ENCODE measurements at regions not wholly inside any gene's neighbourhood (a gene's known extent, or its start where the extent isn't known, plus 50 kb on each side); places are given as distances from the start of the nearest gene placed in this dataset.
"Not testable (repeated sequence)": the region's sequence is repeated elsewhere in the genome, so short reads cannot be mapped to it uniquely, and the experiment has no call there.

DNA sequence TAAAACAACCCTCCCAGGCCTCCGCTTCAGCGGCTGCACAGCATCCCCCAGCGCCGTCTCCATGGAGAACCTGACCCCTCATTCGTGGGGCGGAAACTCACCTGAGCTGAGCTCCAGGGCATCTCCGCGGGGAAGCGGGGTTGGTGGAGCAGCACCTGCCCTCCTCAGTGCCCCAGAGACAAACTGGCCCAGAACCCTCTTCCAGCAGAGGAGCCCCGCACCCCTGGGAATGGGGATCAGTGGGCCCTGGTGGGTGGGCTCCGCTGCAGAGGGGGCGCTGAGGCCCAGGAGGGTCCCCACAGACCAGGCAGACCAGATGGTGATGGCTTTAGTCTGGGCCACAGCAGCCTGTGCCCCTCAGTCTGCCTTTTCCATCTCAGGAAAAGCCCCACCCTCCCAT is 261.2 kb downstream of the ADGRD1 start:
- not testable (repeated sequence) for DNase-seq

DNA sequence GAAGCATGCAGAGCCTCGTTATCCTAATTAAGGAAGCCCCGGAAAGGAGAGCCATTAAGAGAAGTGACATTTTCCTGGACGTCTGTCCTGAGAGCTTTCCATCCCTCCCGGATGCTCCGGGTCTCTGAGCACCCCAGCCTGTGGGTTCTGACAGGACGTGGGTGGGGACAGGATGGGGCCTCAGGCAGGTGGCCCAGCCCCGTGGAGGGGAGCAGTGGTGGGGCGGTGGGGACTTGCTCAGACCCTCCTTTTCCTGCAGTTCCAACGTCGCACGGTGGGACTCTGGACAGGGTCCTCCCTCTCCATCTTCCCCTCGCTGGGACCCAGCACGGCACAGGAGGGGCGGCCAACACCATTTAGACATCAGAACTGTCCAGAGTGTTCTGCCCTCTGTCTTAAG is 262.9 kb downstream of the ADGRD1 start:
- DNase-seq, result not testable (repeated sequence)

DNA sequence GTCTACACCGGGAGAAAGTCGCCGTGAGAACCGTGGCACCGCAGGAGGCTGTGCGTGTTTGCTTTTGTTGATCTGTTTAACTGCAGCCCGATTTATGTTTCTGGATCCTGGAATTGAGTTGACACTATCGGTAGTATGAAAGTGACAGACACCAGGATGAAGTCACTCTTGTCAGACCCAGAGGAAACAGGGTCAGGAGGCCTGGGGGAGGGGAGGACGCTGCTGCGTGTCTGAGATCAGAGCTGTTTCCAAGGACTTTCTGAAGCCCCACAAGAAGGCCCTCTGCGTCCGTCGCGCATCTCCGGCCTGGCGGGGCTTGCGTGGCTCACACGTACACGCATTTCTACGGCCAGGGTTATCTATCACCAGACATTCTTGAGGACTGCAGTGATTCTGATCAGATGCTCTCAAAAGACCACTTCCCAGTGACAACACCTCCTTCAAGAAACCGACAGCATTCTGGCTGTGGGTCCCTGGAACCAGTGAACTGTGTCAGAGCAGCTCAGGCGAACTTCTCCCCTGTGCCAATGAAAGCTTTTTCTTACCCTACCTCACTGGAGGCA is 263.4 kb downstream of the ADGRD1 start:
- DNase-seq, result no peak

DNA sequence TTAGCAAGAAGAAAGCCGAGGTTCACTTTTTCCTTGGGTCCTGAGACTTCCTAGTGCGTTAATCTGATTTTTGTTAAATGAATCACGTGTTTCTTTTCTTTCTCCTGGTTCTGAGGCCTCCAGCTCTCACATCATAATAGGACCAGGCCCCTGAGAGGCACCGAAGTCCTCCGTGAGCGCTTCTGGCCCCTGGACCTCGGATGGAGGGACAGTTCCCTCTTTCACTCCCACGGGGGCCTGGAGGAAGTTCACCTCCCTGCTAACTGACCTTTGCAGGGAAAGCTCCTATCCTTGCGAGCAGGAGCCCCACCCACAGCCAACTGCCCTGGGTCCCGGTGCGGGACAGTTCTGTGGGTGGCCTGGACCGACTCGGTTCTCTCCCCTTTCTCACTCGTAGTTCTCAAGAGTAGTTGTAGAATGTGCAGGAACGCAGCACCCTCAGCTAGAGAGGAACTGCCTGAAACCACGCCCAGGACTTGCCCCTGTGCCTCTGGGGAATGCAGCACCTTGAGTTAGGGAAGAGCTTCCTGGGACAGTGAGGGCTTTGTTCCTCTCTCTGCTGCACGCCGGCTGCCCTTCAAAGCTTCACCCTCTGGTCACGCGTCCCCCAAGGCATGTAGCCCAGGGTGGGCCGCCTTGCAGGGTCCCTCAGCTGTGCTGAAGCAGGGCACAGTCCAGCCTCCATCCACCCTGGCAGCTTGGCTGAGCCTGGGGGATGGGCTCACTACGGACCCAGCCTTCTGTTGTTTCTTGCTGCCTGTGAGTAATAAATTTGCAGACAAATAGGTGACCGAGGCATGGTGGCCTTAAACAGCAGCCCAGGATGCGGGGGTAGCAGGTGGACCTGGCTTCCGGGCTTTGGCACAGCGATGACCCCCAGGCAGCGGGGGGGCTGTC is 264.6 kb downstream of the ADGRD1 start:
- DNase-seq, result peak; percentile 80 to 91

DNA sequence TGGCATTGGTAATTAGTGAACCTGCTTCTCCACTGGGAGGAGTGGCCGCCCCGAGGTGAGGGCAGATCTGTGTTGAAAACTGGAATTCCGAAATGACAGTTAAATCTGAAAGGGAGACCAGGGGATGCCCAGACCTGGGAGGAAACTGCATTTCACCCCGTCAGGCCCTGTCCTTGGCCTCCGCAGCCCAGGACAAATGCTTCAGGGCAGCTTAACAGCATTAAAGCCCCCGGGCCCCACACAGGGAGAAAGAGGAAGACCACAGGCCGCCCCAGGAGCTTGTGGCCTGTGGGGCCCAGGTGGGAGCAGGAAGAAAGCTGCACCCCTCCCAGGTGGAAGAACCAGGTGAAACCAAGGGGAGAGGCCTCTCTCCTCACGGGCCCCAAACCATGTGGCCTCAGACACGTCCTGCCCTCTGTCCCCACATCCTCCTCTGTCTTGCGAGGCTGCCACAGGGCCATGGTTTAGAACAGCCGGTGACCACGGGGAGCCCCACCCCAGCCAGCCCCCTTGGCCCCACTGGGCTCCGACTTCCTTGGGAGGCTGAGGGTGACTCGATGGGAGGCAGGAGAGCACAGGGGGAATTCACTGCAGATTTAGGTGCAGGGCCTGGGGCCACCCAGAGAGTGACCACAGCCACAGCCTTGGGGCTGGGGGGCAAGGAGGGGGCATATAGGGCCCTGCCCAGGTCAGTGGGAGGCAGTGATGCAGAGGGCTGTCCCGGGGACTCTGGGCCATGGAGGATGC is 265.4 kb downstream of the ADGRD1 start:
- peak in 1 of 2 experiments; percentile 33 for DNase-seq

DNA sequence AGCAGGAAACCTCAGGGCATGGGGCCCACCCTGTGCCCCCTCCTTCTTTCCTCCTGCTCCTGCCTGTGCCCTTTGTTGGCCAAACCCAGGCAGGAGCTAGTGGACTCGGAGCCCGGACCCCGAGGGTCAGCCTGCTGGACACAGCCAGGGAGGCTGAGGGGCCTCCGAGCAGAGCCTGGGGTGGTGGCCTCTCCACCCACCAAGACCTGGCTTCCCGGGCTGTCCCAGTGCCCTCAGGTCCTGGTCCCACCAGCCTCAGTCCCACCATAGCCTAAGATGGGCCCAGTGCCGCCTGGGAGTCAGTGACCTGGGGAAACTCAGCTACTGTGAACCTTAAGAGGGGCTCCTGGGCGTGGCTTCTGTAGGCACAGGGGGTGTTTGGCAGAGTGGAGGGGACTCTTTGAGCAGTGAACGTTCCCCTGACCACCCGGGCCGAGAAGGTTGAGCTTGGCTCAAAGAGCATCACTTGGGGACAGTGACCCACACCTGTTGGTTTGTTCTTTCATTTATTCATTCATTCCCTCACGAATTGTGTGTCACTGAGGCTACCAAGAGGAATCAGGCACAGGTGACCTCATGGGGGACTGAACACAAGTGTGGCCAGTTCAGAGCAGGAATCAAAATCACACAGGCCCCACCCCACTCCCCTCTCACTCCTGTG is 266.1 kb downstream of the ADGRD1 start:
- no peak for DNase-seq

DNA sequence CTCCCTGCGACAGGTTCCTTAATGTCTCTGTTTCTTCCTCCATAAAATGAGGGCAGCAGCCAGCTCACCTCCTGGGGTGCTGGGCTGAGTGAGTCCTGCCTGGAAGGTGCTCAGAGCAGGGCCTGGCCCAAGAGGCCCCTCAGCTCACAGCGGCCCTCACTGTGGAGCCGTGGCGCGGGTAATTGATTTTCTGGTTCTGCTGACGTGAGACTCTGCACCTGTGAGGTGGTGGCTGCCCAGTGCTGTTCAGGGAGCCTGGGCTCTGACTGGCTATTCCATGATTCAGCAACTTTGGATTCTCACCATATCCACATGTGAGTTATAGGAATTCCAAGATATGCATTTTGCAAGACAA is 266.6 kb downstream of the ADGRD1 start:
- DNase-seq, result no peak

DNA sequence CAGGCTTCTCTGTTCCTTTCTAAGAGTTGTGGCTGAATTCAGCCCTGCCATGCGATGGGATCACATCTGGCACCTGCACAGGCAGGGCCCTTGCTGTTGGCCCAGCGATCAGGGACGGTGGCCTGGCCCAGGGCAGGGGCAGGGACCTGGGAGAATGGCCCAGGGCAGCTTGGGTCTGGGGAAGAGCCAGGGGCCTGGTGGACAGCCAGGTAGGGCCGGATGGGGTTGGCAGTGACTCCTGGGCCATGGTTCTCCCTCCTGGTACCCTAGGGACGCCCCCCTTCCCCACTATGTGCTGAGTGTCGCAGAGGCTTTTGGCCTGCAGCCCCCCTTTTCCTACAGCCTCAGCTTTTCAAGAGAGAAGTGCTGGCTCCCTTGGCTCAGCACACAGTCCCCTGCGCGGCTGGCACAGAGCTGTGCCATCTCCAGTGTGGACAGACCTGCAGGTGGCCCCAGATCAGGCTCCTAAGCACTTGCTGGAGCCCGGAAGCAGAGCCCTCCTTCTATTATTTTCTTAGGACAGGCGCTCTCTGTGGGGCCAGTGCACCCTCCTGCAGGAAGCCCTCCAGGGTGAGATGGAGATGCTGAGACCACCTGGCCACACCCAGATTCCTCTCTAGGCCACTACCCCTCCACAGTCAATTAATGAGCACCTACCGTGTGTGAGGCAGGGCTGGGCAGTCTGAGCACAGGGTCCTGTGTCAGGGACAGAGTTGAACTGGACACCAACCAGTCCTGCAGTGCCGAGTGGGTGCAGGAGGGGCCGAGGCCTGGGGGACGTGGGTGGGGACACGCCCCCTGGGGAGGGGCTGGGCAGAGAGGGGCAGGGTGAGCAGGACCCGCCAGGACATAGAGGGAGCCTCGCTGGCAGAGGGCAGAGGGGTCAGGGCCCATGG is 267.6 kb downstream of the ADGRD1 start:
- DNase-seq, result no peak

DNA sequence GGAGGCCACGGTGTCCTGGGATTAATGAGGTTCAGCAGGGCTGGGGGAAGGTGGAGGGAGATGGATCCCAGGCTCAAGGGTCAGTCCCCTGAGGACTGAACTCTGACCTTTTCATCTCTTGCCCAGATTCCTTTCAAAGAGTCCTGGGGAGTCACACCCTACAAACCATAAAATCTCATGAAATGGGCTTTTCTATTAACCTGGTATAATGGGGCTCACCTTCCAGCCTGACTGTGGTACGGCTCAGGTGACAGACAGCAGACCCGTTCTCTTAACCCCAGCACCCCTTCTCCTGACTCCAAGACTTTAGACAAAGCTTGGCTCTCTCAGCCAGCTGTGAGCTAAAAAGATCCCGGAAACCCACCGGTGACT is 268.2 kb downstream of the ADGRD1 start:
- no peak for DNase-seq

DNA sequence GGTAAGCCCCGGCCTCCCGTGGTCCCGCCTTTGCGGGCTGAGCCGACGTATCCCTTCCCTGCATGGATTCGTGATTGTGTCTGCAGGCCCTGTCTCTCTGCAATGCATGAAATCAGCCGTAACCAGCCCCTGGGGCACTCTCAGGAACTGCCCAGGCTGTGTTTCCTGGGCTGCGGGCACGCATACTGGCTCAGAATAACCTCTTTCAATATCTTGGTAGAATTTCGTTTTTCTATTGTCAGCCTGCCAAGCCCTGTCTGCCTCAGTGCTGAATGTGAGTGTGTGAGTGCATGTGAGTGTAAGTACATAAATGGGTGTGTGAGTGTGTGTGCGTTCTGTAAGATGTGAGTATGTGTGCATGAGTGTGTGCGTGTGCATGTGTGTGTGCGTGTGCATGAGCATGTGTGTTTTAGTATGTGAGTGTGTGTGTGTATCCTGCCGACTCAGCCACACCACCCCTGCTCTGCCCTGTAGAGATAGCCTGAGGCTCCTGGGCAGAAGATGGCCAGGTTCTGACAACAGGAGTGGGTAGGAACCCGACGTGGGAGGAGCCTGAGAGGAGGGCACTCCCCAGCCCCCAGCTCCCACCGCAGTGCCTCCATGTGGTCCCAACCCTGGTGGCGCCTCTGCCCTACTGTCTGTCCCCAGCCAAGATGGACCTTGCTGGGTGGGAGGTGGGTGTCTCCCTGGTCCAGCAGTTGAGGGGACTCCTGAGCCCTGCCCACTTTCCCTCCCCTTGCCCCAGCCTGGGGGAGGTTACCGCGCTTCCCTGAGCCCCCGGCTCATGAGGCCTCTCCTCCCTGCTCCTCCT is 268.8 kb downstream of the ADGRD1 start:
- peak in 1 of 2 experiments; percentile 55 for DNase-seq

DNA sequence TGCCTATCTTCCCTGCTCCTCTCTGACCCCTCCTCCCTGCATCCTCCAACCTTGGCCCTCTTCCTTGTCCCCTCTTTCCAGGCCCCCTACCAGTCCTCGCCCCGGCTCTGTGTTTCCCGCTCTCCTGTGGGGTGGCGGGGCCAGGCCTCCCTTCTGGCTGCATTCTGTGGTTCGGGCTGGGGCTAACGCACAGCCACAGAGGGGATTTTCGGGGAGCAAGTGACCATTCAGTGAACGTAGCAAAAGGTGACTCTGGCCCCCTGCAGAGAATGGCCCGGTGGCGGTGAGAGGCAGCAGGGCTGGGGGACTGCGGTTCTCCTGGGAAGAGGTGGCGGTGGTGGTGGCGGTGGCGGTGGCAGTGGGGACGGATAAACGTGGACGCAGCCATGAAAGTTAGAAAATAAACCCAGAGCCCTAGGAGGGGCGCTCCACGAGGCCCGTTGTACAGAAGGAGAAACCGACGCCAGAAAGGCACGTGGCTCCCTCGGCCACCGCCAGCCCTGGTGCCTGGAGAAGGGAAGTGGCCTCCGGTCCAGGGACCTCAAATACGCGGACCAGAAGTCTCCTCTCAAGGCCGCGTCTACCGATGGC is 269.6 kb downstream of the ADGRD1 start:
- DNase-seq, result no peak

DNA sequence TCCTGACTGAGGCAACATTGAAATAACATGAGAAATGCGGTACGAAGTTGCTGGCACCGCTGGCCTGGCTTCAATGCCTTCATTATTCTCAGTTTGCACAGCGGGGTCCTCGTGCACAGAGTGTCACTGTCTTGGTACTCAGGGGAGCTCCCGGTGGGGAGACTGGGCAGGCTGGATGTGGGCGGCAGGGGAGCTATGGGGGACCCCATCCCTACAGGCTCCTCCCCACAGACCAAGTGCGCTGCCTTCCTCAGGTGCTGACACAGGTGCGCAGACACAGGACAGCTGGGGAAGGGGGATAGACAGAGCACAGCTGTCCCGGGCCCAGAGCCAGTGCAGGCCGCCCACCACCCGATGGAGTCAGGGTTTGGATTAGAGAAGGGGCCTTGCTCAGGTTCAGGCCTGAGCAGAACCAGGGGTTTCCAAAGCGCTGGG is 270.1 kb downstream of the ADGRD1 start:
- no peak for DNase-seq

DNA sequence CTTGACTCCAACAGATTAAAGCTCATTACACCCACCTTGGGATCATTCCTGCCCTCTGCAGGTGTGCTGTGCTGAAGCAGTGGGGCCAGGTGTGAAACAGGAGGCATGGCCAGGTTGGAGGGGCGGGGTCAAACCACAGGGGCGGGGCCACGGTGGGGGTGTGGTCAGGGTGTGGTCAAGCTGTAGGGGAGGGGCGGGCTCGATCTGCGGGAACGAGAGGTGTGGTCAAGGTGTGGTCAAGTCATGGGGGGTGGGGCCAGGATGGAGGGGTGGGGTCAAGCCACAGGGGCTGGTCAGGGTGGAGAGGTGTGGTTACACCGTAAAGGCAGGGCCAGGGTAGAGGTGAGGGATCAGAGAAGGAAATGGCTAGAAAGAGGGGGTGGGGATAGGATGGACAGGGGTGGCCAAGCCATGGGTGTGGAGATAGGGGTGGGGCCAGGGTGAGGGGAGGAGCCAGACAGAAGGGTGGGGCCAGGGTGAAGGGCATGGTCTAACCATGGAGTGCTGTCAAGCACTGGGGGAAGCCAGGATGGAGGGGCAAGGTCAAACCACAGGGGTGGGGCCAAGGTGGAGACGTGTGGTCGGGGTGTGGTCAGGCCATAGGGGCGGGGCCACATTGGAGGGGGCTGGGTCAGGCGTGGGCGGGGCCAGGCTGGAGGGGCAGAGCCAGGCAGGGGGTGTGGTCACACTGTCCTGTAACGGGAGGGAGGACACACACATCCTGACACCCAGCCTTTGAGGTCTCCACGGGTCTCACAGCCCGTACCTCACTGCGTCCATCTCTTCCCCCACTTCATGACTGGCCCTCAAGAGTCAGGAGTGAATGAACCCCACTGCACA is 270.7 kb downstream of the ADGRD1 start:
- DNase-seq, result peak in 1 of 2 experiments; percentile 56

DNA sequence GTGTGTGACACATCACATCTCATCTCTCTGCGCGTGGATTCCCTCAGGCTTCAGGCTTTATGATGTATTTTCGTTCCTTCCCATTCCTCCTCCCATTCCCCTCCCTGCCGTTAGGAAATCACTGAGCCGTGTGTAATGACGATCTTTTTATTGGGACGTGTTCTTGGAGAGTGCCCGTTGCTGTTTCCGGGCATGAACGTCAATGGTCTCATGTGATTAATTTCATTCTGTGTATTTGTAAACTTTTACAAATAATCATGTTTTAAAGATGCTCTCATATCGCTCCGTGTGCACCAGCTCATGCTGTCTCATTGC is 271.3 kb downstream of the ADGRD1 start:
- not testable (repeated sequence) for DNase-seq

DNA sequence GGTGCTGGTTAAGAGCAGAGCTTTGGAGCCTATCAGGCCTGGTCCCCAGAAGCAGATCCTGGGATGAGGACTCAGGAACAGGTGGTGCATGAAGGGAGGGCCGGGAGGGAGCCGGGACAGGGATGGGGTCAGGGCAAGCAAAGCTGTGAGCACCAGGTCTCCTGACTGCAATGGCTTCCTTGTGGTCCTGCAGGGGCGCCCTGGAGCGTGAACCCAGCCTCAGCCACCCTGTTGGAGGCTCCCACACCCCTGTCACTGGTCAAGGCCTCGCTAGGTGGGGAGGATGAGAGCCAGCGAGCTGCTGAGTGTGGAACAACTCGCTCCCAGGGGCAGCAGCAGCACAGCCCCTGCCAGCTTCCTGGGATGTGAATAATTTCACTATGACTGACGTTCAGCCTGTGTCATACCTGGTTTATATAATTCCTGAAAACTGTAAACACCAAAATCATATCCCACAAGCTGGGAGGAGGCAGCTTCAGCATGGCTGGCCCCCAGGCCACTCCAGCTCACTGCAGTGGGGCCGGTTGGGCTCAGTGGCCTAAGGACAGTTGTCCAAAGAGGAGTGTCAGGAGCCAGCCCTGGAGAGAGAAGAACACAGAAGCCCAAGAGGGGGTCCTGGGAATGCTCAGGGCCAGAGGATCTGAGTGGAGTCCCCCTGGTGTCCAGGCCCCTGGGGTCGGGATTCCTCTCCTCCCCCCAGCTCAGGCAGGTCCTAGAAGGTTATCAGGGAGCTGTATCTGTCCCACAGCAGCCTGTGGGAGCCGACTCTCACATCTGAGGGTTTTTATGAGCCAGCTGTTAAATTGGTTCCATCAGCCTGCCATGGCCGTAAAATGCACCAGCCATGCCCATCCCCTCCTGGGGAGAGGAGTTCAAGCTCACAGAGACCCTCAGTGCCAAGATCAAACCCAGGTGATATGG is 272.9 kb downstream of the ADGRD1 start:
- DNase-seq, result peak in 1 of 2 experiments; percentile 35

DNA sequence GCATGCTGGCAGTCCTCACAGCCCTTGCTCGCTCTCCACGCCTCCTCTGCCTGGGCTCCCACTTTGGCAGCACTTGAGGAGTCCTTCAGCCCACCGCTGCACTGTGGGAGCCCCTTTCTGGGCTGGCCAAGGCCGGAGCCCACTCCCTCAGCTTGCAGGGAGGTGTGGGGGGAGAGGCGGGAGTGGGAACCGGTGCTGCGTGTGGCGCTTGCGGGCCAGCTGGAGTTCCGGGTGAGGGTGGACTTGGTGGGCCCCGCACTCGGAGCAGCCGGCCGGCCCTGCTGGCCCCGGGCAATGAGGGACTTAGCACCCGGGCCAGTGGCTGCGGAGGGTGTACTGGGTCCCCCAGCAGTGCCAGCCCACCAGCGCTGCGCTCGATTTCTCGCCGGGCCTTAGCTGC is 273.9 kb downstream of the ADGRD1 start:
- DNase-seq, result not testable (repeated sequence)

DNA sequence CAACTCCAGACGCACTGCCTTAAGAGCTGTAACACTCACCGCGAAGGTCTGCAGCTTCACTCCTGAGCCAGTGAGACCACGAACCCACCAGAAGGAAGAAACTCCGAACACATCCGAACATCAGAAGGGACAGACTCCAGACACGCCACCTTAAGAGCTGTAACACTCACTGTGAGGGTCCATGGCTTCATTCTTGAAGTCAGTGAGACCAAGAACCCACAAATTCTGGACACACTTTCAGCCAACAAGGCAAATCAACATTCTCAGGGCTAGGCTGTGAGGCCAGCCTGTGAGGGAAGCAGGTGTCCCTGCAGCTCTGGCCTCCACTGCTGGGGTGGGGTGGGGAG is 275.3 kb downstream of the ADGRD1 start:
- DNase-seq, result not testable (repeated sequence)

DNA sequence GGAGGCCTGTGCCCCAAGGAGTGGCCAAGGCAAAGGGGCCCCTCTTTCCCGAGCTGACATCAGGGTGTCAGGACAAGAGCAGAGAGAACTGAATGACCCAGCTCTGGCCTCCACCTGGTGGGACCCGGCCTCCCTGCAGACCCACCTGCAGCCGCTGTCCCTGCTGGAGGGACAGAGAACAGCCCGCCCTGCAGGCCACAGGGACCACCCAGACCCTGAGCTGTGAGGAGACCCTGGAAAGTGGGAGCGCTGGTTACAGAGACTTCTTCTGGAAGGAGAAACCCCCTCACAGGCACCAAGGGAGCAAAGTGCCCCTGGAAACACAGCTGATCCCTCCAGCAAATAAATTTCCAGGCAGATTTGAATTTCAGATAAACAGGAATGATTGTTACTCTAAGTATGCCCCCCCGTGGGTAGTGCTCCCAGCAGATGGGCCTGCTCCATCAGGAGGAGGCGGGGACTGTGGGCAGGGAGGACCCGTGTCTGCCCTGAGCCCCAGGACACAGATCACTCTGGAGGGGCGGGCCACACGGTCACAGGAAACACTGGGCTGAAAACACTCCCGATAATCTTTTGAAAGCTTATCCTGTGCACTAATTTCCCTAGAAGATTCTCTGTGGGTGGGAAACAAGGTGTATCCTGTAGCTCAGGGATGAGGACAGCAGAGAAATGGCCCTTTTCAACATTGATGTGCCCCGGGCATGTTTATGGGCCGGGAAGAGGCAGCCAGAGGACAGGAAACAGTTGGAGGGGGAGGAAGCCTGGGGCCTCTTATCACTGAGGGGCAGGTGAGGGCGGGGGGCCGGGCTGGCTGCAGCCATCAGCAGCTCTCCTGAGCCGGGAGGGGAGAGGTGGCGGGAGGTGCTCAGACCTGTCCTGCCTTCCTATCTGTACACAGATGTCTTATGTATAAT is 276.0 kb downstream of the ADGRD1 start:
- peak; percentile 86 to 93 for DNase-seq
